Endothelial cell of umbilical vein (primary cell): ENCODE measurements at regions not wholly inside any gene's neighbourhood (a gene's known extent, or its start where the extent isn't known, plus 50 kb on each side); places are given as distances from the start of the nearest gene placed in this dataset.

Experiments
- BruUV-seq: library from RNA; stranded (reverse); fragments of 400-500 nt; replicated peaks from 2 replicates; lab custom pipeline; 2021; lab: Mats Ljungman, UMichigan
- CTCF ChIA-PET: fragments of 300-600, 350-600 bp; sonication (Branson Sonifier 250); formaldehyde crosslinking; loops from one replicate; lab custom pipeline; 2021; ENCODE audit warnings: antibody characterized with exemption, inconsistent platforms; lab: Charles Lee
- POLR2A ChIA-PET: fragments of 300-600, 350-600 bp; sonication (Branson Sonifier 250); formaldehyde crosslinking; loops from one replicate; lab custom pipeline; 2021; ENCODE audit warnings: antibody characterized with exemption, inconsistent platforms; lab: Charles Lee
- DNase-seq: peaks from one replicate; pipeline ENCODE4 v3.0.0-alpha.2; 2011; ENCODE audit warnings: low read depth, low spot score
- FAIRE-seq: peaks from 2 replicates; lab custom pipeline; 2011; peaks lifted over from hg19 to GRCh38; lab: Jason Lieb, UNC
- H2AFZ ChIP-seq: 2 replicates; pipeline ENCODE4 v1.6.0; 2012; ENCODE audit warnings: low read depth, low read length, control low read depth, inconsistent platforms
- H3K27ac ChIP-seq: 2 replicates; pipeline ENCODE4 v1.5.1; 2011; ENCODE audit warnings: low read depth, mild to moderate bottlenecking, control low read depth, low read length, moderate library complexity; ENCODE audit not compliant: insufficient read depth
- H3K27me3 ChIP-seq, 2 experiments: 2 replicates each; pipeline versions ENCODE4 v1.6.0 to v1.6.1; 2011; ENCODE audit warnings: low read length in 2 of 2, mixed read lengths in 1 of 2; ENCODE audit not compliant: control insufficient read depth in 2 of 2, insufficient read depth in 2 of 2
- H3K36me3 ChIP-seq, 2 experiments: 2 replicates in 1 of 2; 3 replicates in 1 of 2; pipeline ENCODE4 v1.5.1; 2011; ENCODE audit warnings: low read length in 2 of 2, mild to moderate bottlenecking in 1 of 2, moderate library complexity in 1 of 2; ENCODE audit not compliant: control insufficient read depth in 2 of 2, insufficient read depth in 2 of 2; ENCODE audit errors: extremely low read depth in 1 of 2
- H3K4me1 ChIP-seq: 3 replicates; pipeline ENCODE4 v1.5.1; 2011; ENCODE audit warnings: mild to moderate bottlenecking, low read length; ENCODE audit not compliant: control insufficient read depth, insufficient read depth; ENCODE audit errors: extremely low read depth
- H3K4me2 ChIP-seq: 2 replicates; pipeline ENCODE4 v1.6.1; 2011; ENCODE audit warnings: low read length, control low read depth, mixed read lengths; ENCODE audit not compliant: insufficient read depth
- H3K4me3 ChIP-seq, 3 experiments: fragments of 200-600 bp in 1 of 3; sonication (generic), shearing (Covaris generic) in 1 of 3; replicated peaks in 1 of 3; 2 replicates each; pipeline ENCODE4 v1.5.1; 2011 to 2016; ENCODE audit warnings: control low read depth in 3 of 3, low read length in 3 of 3, mild to moderate bottlenecking in 2 of 3, inconsistent platforms in 1 of 3, low read depth in 1 of 3, moderate library complexity in 1 of 3; ENCODE audit not compliant: insufficient read depth in 1 of 3
- H3K79me2 ChIP-seq: 2 replicates; pipeline ENCODE4 v1.6.0; 2012; ENCODE audit warnings: low read length, inconsistent platforms; ENCODE audit not compliant: control insufficient read depth, insufficient read depth
- H3K9ac ChIP-seq: replicated peaks from 2 replicates; pipeline ENCODE3; 2011; ENCODE audit warnings: low read length, control low read depth; ENCODE audit not compliant: insufficient read depth; ENCODE audit errors: extremely low read depth
- H3K9me1 ChIP-seq: replicated peaks from 3 replicates; pipeline ENCODE4 v1.6.0; 2011; ENCODE audit warnings: mild to moderate bottlenecking, low read length; ENCODE audit not compliant: control insufficient read depth, insufficient read depth; ENCODE audit errors: extremely low read depth
- H3K9me3 ChIP-seq: replicated peaks from 2 replicates; pipeline ENCODE4 v1.5.1; 2012; ENCODE audit warnings: low read length, inconsistent platforms; ENCODE audit not compliant: control insufficient read depth, insufficient read depth
- H4K20me1 ChIP-seq: replicated peaks from 2 replicates; pipeline ENCODE3; 2011; ENCODE audit warnings: mild to moderate bottlenecking, low read length; ENCODE audit not compliant: control insufficient read depth, insufficient read depth; ENCODE audit errors: extremely low read depth
- CTCF ChIP-seq, 2 donors: IDR thresholded peaks; 1 replicate in 1 of 2; 2 replicates in 1 of 2; pipeline ENCODE4 v1.5.1; 2011; ENCODE audit warnings: low read length in 2 of 2, mild to moderate bottlenecking in 2 of 2, moderate library complexity in 2 of 2, control low read depth in 1 of 2, inconsistent platforms in 1 of 2, low read depth in 1 of 2; ENCODE audit not compliant: insufficient read depth in 1 of 2; ENCODE audit errors: extremely low read depth in 1 of 2
- EZH2 ChIP-seq: IDR thresholded peaks from 2 replicates; pipeline ENCODE4 v1.6.1; 2012; ENCODE audit warnings: borderline replicate concordance, low read depth, mild to moderate bottlenecking, moderate library complexity, low read length, inconsistent platforms; ENCODE audit not compliant: severe bottlenecking
- FOS ChIP-seq: IDR thresholded peaks from 2 replicates; pipeline ENCODE4 v1.6.1; 2011; ENCODE audit warnings: mild to moderate bottlenecking, low read length, moderate library complexity, borderline replicate concordance; ENCODE audit not compliant: insufficient read depth
- JUN ChIP-seq: IDR thresholded peaks from 2 replicates; pipeline ENCODE4 v1.6.1; 2011; ENCODE audit warnings: borderline replicate concordance, low read depth; ENCODE audit not compliant: insufficient read length, insufficient read depth
- MAX ChIP-seq: IDR thresholded peaks from 2 replicates; pipeline ENCODE4 v1.6.1; 2011; ENCODE audit not compliant: insufficient read depth, insufficient read length
- MYC ChIP-seq: IDR thresholded peaks from one replicate; pipeline ENCODE4 v1.6.1; 2011; ENCODE audit warnings: mild to moderate bottlenecking, low read depth, low read length
- POLR2A ChIP-seq: IDR thresholded peaks from 2 replicates; pipeline ENCODE4 v1.6.1; 2012; ENCODE audit warnings: low read depth, mild to moderate bottlenecking, control low read depth, low read length
- dilution Hi-C: fragments of 300-500 bp; cut with MboI; formaldehyde crosslinking; loops from one replicate; pipeline ENCODE4 v1.15.0; 2019; ENCODE audit warnings: low sequenced_read_pairs; ENCODE audit not compliant: extremely low pct_ligation_motif_present
- intact Hi-C: fragments of 100-400 bp; cut with micrococcal nuclease; formaldehyde crosslinking; loops from one replicate; pipeline ENCODE4 v1.10.0; 2022

GRCh38 chr6:98601716-98602115 is 232.7 kb upstream of the POU3F2 start:
- dilution Hi-C loops = no loop called here
- POLR2A ChIA-PET = no interaction called here

More at GRCh38 chr6:98601716-98602115, 232.7 kb upstream of the POU3F2 start:
- TF ChIP-seq CTCF (IDR thresholded peaks at IDR 0.05; ENCODE audit: extremely low read depth in 1 of 2, insufficient read depth in 1 of 2, low read depth in 1 of 2, low read length in 2 of 2) (no peak), JUN (no peak), POLR2A (no peak), MAX (no peak), MYC (no peak), FOS (no peak), EZH2 (no peak)
- Histone ChIP-seq H2AFZ (no peak overlapping the region), H3K79me2 (no peaks in the 10 kb centered on the region), H4K20me1 (no peaks in the 10 kb centered on the region), H3K4me1 (no peaks in the 10 kb centered on the region), H3K36me3 (no peaks in the 10 kb centered on the region), H3K27me3 (no peaks in the 10 kb centered on the region), H3K27ac (no peak overlapping the region), H3K9me3 (no peaks in the 10 kb centered on the region), H3K4me2 (no peak overlapping the region), H3K9ac (no peak overlapping the region), H3K9me1 (no peaks in the 10 kb centered on the region), H3K4me3 (no peak overlapping the region)
- BruUV-seq = no TSS peak
- CTCF ChIA-PET = no interaction called here
- intact Hi-C loops = no loop called here
- no peak for FAIRE-seq
- DNase-seq = no peak
